ENCODE measurements at regions not wholly inside any gene's neighbourhood (a gene's known extent, or its start where the extent isn't known, plus 50 kb on each side); places are given as distances from the start of the nearest gene placed in this dataset.

DNA sequence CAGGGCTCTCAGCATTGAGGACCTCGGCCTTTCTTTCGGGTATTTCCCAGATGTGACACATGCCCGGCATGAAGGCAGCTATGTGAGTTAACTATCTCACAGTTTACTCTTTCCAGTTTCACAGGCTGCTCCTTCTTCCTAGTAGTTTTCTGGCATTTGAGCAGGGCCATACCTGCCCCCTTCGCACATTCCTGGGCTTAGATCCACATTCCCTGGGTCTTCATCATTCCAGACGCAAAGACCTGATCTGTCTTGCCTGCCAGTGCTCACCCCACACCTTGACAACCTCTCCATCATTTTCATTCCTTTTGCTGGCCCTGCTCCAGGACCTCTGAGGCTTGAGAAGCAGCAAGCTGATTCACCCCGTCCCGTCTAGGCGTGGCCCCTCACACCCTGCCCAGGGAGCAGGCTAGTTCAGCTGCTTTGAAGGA lies 227.5 kb downstream of the WDR11 start:
- Histone ChIP-seq H3K9me3 (ENCODE audit: low read length) (no peaks in the 10 kb centered on the region), H3K4me3 (ENCODE audit: low read depth in 1 of 2, low read length in 2 of 2) (no peak overlapping the region), H3K36me3 (ENCODE audit: insufficient read depth, low read length) (no peaks in the 10 kb centered on the region), H3K9ac (ENCODE audit: low read length) (no peak overlapping the region), H3K27ac (ENCODE audit: low read depth, low read length) (peak overlapping the region; percentile 76), H3K4me1 (ENCODE audit: insufficient read depth, low read length) (peaks cover 73% of the 10 kb centered on the region), H3K27me3 (ENCODE audit: control insufficient read depth in 1 of 2, insufficient read depth in 2 of 2, low read length in 2 of 2) (no peaks in the 10 kb centered on the region)

DNA sequence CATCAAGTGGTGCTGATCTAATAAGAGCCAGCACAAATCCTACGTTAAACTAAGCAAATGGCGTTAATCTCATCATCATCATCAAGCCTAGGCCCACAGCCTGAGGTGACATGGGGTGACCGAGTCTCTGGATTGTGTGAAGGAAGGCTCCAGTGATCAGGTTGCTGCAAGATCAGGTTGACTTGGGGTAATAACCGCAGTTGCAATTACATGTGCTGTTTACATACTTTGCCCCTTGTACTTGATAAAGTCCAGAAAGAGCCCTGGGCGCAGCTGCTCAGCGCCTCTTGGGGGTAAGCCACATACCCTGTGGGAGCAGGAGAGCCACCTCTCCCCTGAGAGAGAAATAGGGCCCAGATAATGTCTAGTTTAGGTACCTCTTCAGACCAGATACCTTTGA lies 228.1 kb downstream of the WDR11 start:
- no peak overlapping the region for H3K9ac ChIP-seq (ENCODE audit: low read length)
- H3K36me3 ChIP-seq (ENCODE audit: insufficient read depth, low read length), result no peaks in the 10 kb centered on the region
- no peak overlapping the region for H3K4me3 ChIP-seq (ENCODE audit: low read depth in 1 of 2, low read length in 2 of 2)
- H3K27ac ChIP-seq (ENCODE audit: low read depth, low read length), result peak overlapping the region; percentile 76
- H3K4me1 ChIP-seq (ENCODE audit: insufficient read depth, low read length), result peaks cover 69% of the 10 kb centered on the region
- H3K9me3 ChIP-seq (ENCODE audit: low read length), result no peaks in the 10 kb centered on the region
- no peaks in the 10 kb centered on the region for H3K27me3 ChIP-seq (ENCODE audit: control insufficient read depth in 1 of 2, insufficient read depth in 2 of 2, low read length in 2 of 2)

DNA sequence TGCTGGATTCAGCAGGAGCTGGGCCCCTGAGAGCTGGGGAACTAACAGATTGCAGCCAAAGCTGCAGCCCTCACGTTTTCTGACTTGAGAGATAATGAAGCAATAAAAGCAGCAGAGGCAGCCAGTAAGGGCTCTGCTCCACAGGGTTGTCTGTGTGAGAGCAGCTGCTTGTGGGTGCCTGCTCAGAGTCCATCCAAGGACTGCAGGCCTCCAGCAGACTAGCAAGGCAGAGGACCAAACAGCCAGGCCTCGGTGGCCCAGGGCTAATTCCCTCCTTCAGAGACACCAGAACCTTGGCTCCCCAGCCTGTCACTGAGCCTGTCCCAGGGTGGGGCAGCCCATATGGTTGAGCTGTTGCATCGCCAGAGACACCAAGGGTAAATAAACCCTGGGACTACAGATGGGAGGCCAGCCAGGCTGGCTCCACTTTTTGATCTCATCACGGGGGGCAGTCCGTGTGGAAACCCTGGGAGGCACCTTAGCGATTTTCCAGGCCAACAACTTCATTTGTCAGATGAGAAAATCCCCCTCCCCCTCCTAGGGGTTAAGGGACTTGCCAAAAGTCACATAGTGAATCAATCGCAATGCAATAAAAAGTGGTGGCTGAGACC lies 229.2 kb downstream of the WDR11 start:
- H3K27me3 ChIP-seq (ENCODE audit: control insufficient read depth in 1 of 2, insufficient read depth in 2 of 2, low read length in 2 of 2), result no peaks in the 10 kb centered on the region
- no peak overlapping the region for H3K9ac ChIP-seq (ENCODE audit: low read length)
- no peaks in the 10 kb centered on the region for H3K9me3 ChIP-seq (ENCODE audit: low read length)
- H3K4me3 ChIP-seq (ENCODE audit: low read depth in 1 of 2, low read length in 2 of 2), result no peak overlapping the region
- peaks cover 61% of the 10 kb centered on the region for H3K4me1 ChIP-seq (ENCODE audit: insufficient read depth, low read length)
- H3K27ac ChIP-seq (ENCODE audit: low read depth, low read length), result peak overlapping the region; percentile 76
- no peaks in the 10 kb centered on the region for H3K36me3 ChIP-seq (ENCODE audit: insufficient read depth, low read length)

DNA sequence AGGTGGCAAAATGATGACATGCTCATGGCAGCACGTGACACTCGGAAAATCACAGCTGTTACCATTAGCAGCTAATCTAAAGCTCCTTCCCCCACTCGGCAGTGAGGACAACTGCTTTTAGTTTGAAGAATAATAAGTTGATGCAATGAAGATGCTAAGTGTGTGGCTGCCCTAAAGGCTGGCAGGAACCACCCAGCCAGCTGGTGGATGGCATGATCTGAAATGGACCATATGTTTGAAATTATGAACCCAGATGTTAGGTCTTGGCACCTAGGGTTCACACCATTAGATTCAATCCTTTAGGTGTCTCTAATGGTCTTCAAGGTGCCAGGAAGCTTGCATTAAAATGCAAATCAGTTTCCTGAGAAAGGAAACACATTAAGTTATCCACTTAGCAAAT lies 230.1 kb downstream of the WDR11 start:
- no peaks in the 10 kb centered on the region for H3K9me3 ChIP-seq (ENCODE audit: low read length)
- no peak overlapping the region for H3K9ac ChIP-seq (ENCODE audit: low read length)
- peaks cover 55% of the 10 kb centered on the region for H3K4me1 ChIP-seq (ENCODE audit: insufficient read depth, low read length)
- no peaks in the 10 kb centered on the region for H3K27me3 ChIP-seq (ENCODE audit: control insufficient read depth in 1 of 2, insufficient read depth in 2 of 2, low read length in 2 of 2)
- H3K27ac ChIP-seq (ENCODE audit: low read depth, low read length), result no peak overlapping the region
- H3K4me3 ChIP-seq (ENCODE audit: low read depth in 1 of 2, low read length in 2 of 2), result no peak overlapping the region
- H3K36me3 ChIP-seq (ENCODE audit: insufficient read depth, low read length), result no peaks in the 10 kb centered on the region

DNA sequence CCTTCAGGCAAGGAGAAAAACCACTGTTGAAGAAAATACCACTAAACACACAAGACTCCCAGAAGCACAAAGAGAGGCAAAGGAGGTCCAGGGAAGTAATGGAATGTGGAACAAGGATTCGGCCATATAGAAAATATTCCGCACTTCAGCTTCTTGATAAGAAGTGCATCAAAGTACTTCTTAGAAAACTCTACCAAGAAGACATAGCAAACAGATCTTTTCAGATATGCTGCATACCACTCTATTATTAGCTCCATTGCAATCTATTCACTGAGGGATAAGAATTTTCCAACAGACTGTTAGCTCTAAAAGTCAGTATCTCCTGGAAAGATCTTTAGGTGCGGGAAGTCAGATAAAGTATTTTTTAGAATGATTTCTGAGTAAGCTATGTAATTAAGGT lies 231.8 kb downstream of the WDR11 start:
- no peaks in the 10 kb centered on the region for H3K27me3 ChIP-seq (ENCODE audit: control insufficient read depth in 1 of 2, insufficient read depth in 2 of 2, low read length in 2 of 2)
- peaks cover 53% of the 10 kb centered on the region for H3K4me1 ChIP-seq (ENCODE audit: insufficient read depth, low read length)
- H3K9ac ChIP-seq (ENCODE audit: low read length), result no peak overlapping the region
- H3K27ac ChIP-seq (ENCODE audit: low read depth, low read length), result no peak overlapping the region
- no peaks in the 10 kb centered on the region for H3K9me3 ChIP-seq (ENCODE audit: low read length)
- no peaks in the 10 kb centered on the region for H3K36me3 ChIP-seq (ENCODE audit: insufficient read depth, low read length)
- H3K4me3 ChIP-seq (ENCODE audit: low read depth in 1 of 2, low read length in 2 of 2), result no peak overlapping the region

GRCh38 chr10:121084016-121084674 lies 233.0 kb downstream of the WDR11 start:
- Histone ChIP-seq H3K9me3 (ENCODE audit: low read length) (no peaks in the 10 kb centered on the region), H3K4me3 (ENCODE audit: low read depth in 1 of 2, low read length in 2 of 2) (no peak overlapping the region), H3K27ac (ENCODE audit: low read depth, low read length) (no peak overlapping the region), H3K9ac (ENCODE audit: low read length) (no peak overlapping the region), H3K27me3 (ENCODE audit: control insufficient read depth in 1 of 2, insufficient read depth in 2 of 2, low read length in 2 of 2) (no peaks in the 10 kb centered on the region), H3K4me1 (ENCODE audit: insufficient read depth, low read length) (peaks cover 50% of the 10 kb centered on the region), H3K36me3 (ENCODE audit: insufficient read depth, low read length) (no peaks in the 10 kb centered on the region)

DNA sequence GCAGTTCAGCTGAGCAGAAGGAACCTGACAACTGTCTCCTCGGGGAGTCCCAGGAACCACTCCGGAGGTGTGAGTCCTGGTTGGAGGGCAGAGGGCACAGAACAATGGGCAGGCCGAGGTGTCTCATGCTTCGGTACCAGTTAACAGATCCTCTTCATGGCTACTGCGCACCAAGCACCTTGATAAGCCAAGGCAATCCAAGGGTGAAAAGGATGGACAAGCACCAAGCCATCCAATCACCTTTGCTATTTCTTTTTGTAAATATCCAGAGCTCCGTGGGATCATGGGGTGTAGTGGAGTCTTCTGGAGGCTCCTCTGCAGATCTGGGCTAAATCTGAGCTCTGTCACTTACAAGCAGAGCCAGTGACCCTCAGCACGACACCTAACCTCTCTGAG lies 233.5 kb downstream of the WDR11 start:
- H3K4me3 ChIP-seq (ENCODE audit: low read depth in 1 of 2, low read length in 2 of 2), result no peak overlapping the region
- no peaks in the 10 kb centered on the region for H3K9me3 ChIP-seq (ENCODE audit: low read length)
- H3K9ac ChIP-seq (ENCODE audit: low read length), result no peak overlapping the region
- no peaks in the 10 kb centered on the region for H3K27me3 ChIP-seq (ENCODE audit: control insufficient read depth in 1 of 2, insufficient read depth in 2 of 2, low read length in 2 of 2)
- H3K4me1 ChIP-seq (ENCODE audit: insufficient read depth, low read length), result peaks cover 44% of the 10 kb centered on the region
- H3K27ac ChIP-seq (ENCODE audit: low read depth, low read length), result no peak overlapping the region
- no peaks in the 10 kb centered on the region for H3K36me3 ChIP-seq (ENCODE audit: insufficient read depth, low read length)

DNA sequence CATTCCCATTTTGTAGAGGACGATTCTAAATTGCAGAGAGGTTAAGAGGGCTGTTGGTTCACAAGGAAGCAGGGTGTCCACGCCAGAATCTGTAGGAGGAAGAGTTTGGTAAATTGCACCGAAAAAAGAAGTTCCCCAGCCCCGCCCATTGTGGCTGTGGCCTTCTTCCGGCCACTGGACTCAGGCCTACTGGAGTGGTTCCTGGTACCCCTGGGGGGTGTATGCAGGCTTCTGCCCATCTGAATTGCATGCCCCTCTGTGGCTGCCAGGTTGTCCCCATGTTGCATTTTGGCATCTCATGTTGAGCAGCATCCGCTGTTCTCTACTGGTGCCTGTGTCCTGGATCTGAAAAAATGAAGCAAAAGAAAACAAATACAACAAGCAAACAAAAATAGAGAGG lies 234.2 kb downstream of the WDR11 start:
- H3K27ac ChIP-seq (ENCODE audit: low read depth, low read length), result no peak overlapping the region
- no peak overlapping the region for H3K9ac ChIP-seq (ENCODE audit: low read length)
- peaks cover 37% of the 10 kb centered on the region for H3K4me1 ChIP-seq (ENCODE audit: insufficient read depth, low read length)
- no peaks in the 10 kb centered on the region for H3K9me3 ChIP-seq (ENCODE audit: low read length)
- no peaks in the 10 kb centered on the region for H3K27me3 ChIP-seq (ENCODE audit: control insufficient read depth in 1 of 2, insufficient read depth in 2 of 2, low read length in 2 of 2)
- H3K4me3 ChIP-seq (ENCODE audit: low read depth in 1 of 2, low read length in 2 of 2), result no peak overlapping the region
- H3K36me3 ChIP-seq (ENCODE audit: insufficient read depth, low read length), result no peaks in the 10 kb centered on the region

GRCh38 chr10:121087129-121087528 lies 236.0 kb downstream of the WDR11 start:
- H3K9me3 ChIP-seq (ENCODE audit: low read length), result no peaks in the 10 kb centered on the region
- no peak overlapping the region for H3K27ac ChIP-seq (ENCODE audit: low read depth, low read length)
- no peaks in the 10 kb centered on the region for H3K27me3 ChIP-seq (ENCODE audit: control insufficient read depth in 1 of 2, insufficient read depth in 2 of 2, low read length in 2 of 2)
- H3K4me3 ChIP-seq (ENCODE audit: low read depth in 1 of 2, low read length in 2 of 2), result no peak overlapping the region
- no peaks in the 10 kb centered on the region for H3K36me3 ChIP-seq (ENCODE audit: insufficient read depth, low read length)
- no peak overlapping the region for H3K9ac ChIP-seq (ENCODE audit: low read length)
- H3K4me1 ChIP-seq (ENCODE audit: insufficient read depth, low read length), result peaks cover 31% of the 10 kb centered on the region

DNA sequence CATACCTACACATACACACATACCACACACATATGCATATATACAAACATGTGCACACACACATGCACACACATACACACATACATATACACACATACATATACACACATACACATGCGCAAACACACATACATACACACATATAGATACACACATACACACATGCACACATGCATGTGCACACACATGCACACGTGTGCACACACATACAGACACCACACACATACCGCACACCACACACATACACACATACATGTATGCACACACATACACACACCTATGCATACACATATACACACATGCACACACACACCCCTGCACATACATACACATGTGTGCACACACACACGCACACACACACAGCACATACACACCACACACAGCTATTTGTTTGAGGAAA lies 236.5 kb downstream of the WDR11 start:
- Histone ChIP-seq H3K4me3 (ENCODE audit: low read depth in 1 of 2, low read length in 2 of 2) (no peak overlapping the region), H3K36me3 (ENCODE audit: insufficient read depth, low read length) (no peaks in the 10 kb centered on the region), H3K27me3 (ENCODE audit: control insufficient read depth in 1 of 2, insufficient read depth in 2 of 2, low read length in 2 of 2) (no peaks in the 10 kb centered on the region), H3K4me1 (ENCODE audit: insufficient read depth, low read length) (peaks cover 37% of the 10 kb centered on the region), H3K9me3 (ENCODE audit: low read length) (no peaks in the 10 kb centered on the region), H3K27ac (ENCODE audit: low read depth, low read length) (no peak overlapping the region), H3K9ac (ENCODE audit: low read length) (no peak overlapping the region)

DNA sequence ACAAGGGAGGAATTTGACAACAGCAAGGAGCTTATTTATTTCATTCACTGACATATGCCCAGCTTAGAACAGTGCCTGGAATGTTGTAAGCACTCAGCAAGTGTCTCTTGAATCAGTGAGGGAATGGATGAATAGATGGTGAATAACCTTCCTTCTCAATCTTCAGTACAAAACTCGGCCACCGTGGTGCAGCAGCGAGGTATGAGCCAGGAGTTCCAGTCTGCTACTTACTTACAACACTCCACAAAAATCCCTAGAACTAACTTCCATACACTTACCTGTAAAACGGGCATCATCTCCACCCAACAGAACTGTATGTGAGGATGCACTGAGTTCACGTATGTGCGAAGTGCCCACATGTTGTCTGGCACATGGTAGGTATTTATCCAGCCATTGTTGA lies 237.4 kb downstream of the WDR11 start:
- Histone ChIP-seq H3K4me1 (ENCODE audit: insufficient read depth, low read length) (peaks cover 38% of the 10 kb centered on the region), H3K27ac (ENCODE audit: low read depth, low read length) (no peak overlapping the region), H3K27me3 (ENCODE audit: control insufficient read depth in 1 of 2, insufficient read depth in 2 of 2, low read length in 2 of 2) (no peaks in the 10 kb centered on the region), H3K9ac (ENCODE audit: low read length) (no peak overlapping the region), H3K36me3 (ENCODE audit: insufficient read depth, low read length) (no peaks in the 10 kb centered on the region), H3K9me3 (ENCODE audit: low read length) (no peaks in the 10 kb centered on the region), H3K4me3 (ENCODE audit: low read depth in 1 of 2, low read length in 2 of 2) (no peak overlapping the region)

- no peaks in the 10 kb centered on the region for H3K36me3 ChIP-seq (ENCODE audit: insufficient read depth, low read length)
- peaks cover 38% of the 10 kb centered on the region for H3K4me1 ChIP-seq (ENCODE audit: insufficient read depth, low read length)
- no peak overlapping the region for H3K9ac ChIP-seq (ENCODE audit: low read length)
- H3K27me3 ChIP-seq (ENCODE audit: control insufficient read depth in 1 of 2, insufficient read depth in 2 of 2, low read length in 2 of 2), result no peaks in the 10 kb centered on the region
- no peaks in the 10 kb centered on the region for H3K9me3 ChIP-seq (ENCODE audit: low read length)
- no peak overlapping the region for H3K27ac ChIP-seq (ENCODE audit: low read depth, low read length)
- H3K4me3 ChIP-seq (ENCODE audit: low read depth in 1 of 2, low read length in 2 of 2), result no peak overlapping the region
Observed at GRCh38 chr10:121089434-121089833, 238.3 kb downstream of the WDR11 start.

Data from muscle layer of colon (tissue), 2 donors.